AG09319 (cell line): ENCODE measurements at regions not wholly inside any gene's neighbourhood (a gene's known extent, or its start where the extent isn't known, plus 50 kb on each side); places are given as distances from the start of the nearest gene placed in this dataset.

Source experiments
- DNase-seq: peaks from one replicate; pipeline ENCODE4 v3.0.0-alpha.2; 2010; ENCODE audit warnings: low read depth; ENCODE audit errors: extremely low read depth
- CTCF ChIP-seq: IDR thresholded peaks from 2 replicates; pipeline ENCODE4 v1.5.1; 2011; ENCODE audit warnings: low read depth, mild to moderate bottlenecking, inconsistent platforms, low read length, moderate library complexity

- no peak for TF ChIP-seq CTCF
- DNase-seq, result no peak
These were observed 662.9 kb downstream of the ZEB2 start for GRCh38 chr2:143856978-143857377.

GRCh38 chr2:143852759-143853158, 667.2 kb downstream of the ZEB2 start:
- DNase-seq, result no peak
- TF ChIP-seq CTCF, result no peak

GRCh38 chr2:143850084-143850483, 669.8 kb downstream of the ZEB2 start:
- no peak for DNase-seq
- no peak for TF ChIP-seq CTCF

GRCh38 chr2:143847257-143847656, 672.7 kb downstream of the ZEB2 start:
- no peak for DNase-seq
- no peak for TF ChIP-seq CTCF

- TF ChIP-seq CTCF, result no peak
- DNase-seq, result no peak
These were observed 674.9 kb downstream of the ZEB2 start for GRCh38 chr2:143844986-143845385.

- DNase-seq, result no peak
- TF ChIP-seq CTCF, result no peak
These were observed 676.2 kb downstream of the ZEB2 start for GRCh38 chr2:143843686-143844085.

GRCh38 chr2:143842836-143843235, 677.1 kb downstream of the ZEB2 start:
- DNase-seq, result no peak
- no peak for TF ChIP-seq CTCF
